GM21447 (cell line): ENCODE measurements at regions not wholly inside any gene's neighbourhood (a gene's known extent, or its start where the extent isn't known, plus 50 kb on each side); places are given as distances from the start of the nearest gene placed in this dataset.
A peak's percentile ranks its signal among the peaks of the same experiment; 100 is the strongest.
"Not testable (repeated sequence)": the region's sequence is repeated elsewhere in the genome, so short reads cannot be mapped to it uniquely, and the experiment has no call there.

ENCODE experiments used
- ATAC-seq: cut with Tn5 transposase; IDR thresholded peaks from one replicate; pipeline ENCODE4 v1.9.1; 2021; ENCODE audit not compliant: unreplicated experiment

GRCh38 chr4:85018983-85019382 lies 52.5 kb upstream of the WDFY3 start:
- ATAC-seq: no peak

DNA sequence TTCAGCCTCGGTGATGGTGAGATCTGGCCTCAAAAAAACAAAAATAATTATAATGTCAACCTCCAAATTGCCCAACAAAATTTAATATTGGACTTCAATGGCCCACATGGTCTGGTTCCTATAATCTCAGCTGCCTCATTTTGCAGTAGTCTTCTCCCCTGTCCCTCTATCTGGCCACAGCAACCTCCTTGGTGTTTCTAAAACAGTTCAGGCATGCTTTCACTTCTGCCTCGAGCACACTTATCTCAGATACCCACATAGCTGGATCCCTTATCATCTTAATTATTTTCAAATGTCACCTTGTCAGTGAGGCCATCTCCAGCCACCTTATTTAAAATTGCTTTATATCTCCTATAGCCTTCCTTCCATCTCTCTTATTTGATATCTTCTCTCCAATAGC lies 52.9 kb upstream of the WDFY3 start:
- no peak for ATAC-seq

DNA sequence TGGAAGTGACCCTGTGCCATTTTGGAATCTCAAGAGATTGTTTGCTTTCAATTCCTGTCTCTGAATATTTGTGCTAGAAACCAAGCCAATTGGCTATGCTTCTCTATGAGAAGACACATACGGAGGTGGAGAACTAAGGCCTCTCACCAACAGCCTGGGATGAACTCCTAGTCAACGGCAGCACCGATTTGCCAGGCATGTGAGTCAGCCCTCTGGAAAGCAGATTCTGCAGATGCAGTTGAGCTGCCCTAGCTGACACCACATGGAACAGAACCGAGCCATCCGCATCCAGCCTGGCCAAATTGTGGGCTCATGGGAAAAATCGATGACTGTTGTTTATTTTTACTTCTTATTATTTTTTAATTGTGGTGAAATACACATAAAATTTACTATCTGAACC lies 58.2 kb upstream of the WDFY3 start:
- ATAC-seq: no peak

DNA sequence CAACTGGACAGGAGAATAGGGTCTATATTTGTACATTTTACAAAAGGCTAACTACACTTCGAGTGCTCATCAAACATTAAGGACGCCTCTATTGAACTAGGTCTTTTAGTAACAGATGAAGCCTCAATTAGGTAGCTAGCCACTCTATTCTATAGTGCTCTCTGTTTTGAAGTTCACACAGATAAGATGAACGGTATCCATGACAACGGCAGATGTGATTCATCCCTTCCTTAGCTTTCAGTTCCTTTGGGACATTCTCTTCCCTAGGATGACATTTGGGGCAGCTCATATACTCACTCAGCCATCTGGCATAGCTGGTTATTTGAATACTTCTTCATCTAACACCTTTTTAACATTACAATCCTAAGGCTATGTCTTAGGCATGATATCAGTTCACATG lies 62.4 kb upstream of the WDFY3 start:
- ATAC-seq: no peak

GRCh38 chr4:85029453-85029852 lies 63.0 kb upstream of the WDFY3 start:
- ATAC-seq: no peak

- ATAC-seq: no peak
Measured at GRCh38 chr4:85030156-85030555, 63.7 kb upstream of the WDFY3 start.

GRCh38 chr4:85033838-85034237 lies 67.3 kb upstream of the WDFY3 start:
- ATAC-seq: not testable (repeated sequence)

DNA sequence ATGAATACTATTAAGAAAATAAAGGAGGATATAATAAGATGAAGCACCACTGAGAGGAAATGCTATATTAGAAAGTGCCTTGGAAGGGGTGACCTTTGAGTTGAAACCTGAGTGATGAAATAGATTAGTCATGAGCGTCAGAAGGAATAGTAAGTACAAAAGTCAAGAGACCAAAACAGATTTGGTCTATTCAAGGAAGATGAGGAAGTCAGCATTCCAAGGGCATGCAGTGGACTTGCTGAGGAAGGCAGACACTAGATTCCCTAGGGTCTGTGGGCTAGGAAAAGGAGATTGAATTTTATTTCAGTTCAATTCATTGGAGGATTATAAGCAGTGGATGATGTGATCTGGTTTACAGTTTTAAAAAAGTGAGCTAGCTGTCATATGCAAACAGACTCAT lies 73.0 kb upstream of the WDFY3 start:
- ATAC-seq: no peak

- ATAC-seq: not testable (repeated sequence)
Measured at GRCh38 chr4:85043812-85044496, 77.5 kb upstream of the WDFY3 start.

DNA sequence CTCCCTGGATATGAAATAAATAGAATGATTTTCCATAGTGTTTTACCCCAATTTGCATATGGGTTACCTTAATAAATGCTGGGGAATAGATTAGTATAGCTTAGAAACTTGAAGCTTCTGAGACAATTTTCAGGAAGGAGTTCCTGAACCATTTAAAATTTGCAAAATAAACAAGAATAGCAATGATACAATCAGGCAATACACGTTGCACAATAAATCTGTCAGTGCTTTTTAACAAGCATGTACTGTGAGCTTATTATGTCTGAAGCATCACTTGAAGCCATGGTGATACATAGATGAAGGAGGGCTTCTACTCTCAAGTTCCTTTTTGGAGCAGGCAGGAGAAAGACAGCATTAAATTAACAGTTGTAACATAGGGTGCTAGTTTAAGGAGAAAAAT lies 84.2 kb upstream of the WDFY3 start:
- ATAC-seq: no peak

- ATAC-seq: no peak
Measured at GRCh38 chr4:85051526-85051925, 85.0 kb upstream of the WDFY3 start.

GRCh38 chr4:85054925-85055324 lies 88.4 kb upstream of the WDFY3 start:
- ATAC-seq: not testable (repeated sequence)

GRCh38 chr4:85058551-85058950 lies 92.1 kb upstream of the WDFY3 start:
- ATAC-seq: no peak

DNA sequence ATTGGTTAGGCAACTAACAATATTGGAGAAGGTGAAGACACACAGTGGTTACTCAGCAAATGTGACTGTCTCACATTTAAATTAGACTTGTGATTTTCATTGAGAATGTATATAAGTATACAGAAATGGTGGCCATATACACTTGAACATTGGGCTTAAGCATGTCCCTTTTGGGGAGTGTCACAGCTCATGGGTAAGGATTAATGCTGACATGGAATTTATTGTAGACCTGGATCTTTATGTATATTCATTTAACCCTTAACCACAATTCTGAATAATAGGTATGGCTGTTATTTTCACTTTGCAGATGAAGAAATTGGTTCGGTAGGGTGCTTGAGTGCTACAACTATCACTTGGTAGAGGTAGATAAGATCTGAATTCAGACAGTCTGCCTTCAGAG lies 95.5 kb upstream of the WDFY3 start:
- ATAC-seq: no peak

GRCh38 chr4:85062466-85062865 lies 96.0 kb upstream of the WDFY3 start:
- no peak for ATAC-seq

DNA sequence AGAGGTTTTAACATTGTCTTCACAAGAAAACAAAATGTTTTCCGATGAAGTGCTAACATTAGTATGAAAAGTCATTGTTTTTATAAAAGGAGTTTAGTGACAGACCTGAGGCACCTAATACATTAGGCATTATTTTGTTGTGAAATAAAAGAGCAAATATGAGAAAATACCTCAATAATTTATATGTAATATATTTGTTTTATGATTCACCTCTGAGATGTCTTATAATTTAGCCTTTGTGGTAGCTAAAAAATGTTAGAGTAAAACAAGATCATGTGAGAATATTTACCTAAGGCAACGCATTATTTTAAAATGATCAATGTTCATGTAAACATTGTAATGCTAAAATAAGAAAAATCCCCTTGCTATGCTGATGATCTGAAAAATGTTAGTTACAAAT lies 100.9 kb upstream of the WDFY3 start:
- no peak for ATAC-seq

DNA sequence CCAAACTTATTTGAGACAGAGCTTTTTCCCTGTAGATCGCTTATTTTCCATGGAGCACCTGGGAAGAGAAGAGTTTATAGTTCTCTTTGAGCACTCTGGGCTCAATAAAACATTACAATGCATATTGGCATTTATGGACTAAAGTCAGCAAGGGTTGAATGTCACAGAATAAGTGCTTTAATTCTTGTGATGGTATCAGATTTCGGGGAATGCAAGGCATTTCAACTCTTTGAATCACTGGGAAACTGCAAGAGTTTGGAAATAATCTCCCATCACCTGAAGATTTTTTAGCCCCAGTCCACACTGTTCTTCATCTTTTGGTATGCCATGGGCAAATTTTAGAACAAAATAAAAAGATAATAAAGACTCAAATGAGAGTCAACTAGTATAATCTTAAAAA lies 111.5 kb upstream of the WDFY3 start:
- no peak for ATAC-seq

DNA sequence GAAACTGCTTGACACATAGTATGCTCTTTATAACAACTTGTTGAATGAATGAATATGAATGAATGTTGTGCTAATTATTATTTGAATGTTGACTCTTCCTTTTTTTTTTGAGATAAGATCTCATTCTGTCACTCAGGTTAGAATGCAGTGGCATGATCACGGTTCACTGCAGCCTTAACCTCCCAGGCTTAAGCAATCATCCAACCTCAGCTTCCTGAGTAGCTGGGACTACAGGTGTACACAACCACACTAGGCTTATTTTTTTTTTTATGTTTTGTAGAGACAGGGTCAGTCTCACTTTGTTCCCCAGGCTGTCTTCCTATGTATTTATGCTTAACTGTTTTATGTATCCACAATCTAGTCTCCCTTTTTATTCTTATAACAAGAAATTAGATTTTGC lies 114.7 kb upstream of the WDFY3 start:
- no peak for ATAC-seq

- ATAC-seq: peak; percentile 76
Measured at GRCh38 chr4:85084371-85085094, 118.0 kb upstream of the WDFY3 start.

DNA sequence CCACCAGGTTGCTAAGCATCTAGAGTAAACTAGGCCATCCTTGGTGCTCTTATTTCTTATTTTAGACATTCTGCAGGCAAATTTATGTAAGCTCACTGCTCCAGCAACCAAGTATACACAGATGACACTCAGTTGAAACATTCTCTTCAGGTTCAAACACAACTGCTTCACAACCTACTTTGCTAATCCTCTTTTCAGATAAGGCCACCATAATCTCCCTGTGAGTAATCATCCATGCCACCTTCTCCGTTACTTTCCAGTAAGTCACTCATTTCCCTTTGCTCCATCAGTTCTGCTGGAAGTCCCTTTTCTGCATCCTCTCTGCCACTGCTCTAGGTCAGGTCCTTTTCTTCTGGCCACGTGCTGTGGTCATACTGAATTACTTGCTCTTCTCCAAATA lies 120.2 kb upstream of the WDFY3 start:
- no peak for ATAC-seq

- ATAC-seq: no peak
Measured at GRCh38 chr4:85092536-85092935, 126.0 kb upstream of the WDFY3 start.

GRCh38 chr4:85092943-85093342 lies 126.5 kb upstream of the WDFY3 start:
- ATAC-seq: no peak

DNA sequence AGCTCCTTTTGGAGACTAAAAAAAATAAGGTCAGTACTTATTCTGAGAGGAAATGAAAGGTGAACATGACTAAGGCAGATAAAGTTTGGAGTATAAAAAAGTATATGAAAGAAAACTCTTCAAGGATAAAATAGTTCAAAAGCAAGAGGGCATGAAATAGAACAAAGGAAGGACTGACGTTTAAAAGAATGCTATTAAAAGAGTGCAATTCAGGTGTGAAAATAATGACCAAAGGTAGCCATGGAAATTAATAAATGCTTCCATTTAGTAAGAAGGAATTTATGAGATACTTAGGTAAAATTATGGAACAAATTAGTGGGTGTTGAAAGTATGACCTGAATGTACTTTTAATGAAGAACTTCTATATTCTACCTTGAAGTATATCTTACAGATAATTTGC lies 128.2 kb upstream of the WDFY3 start:
- ATAC-seq: no peak
